ENCODE measurements at regions not wholly inside any gene's neighbourhood (a gene's known extent, or its start where the extent isn't known, plus 50 kb on each side); places are given as distances from the start of the nearest gene placed in this dataset.

- no peak for DNase-seq
These were observed 104.7 kb upstream of the DSEL start for GRCh38 chr18:67621049-67621713.

DNA sequence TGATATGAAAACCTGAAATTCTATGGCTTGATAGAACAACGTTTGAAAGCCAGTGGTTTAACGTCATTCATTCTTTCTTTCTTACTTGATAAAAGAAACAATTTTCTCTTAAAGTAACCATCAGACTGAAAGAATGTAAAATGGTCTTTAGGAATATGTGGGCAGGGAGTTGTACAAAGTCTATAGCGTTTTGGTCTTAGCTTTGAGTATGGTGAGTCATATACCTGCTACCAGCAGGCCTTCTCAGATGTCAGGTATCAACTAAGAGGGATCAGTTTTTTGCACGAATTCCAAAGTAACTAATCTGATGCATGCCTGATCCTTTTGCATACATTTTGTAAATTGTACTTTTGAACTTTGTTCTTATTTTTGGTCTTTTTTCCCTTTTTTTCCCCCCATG is 101.5 kb upstream of the DSEL start:
- no peak for DNase-seq

DNA sequence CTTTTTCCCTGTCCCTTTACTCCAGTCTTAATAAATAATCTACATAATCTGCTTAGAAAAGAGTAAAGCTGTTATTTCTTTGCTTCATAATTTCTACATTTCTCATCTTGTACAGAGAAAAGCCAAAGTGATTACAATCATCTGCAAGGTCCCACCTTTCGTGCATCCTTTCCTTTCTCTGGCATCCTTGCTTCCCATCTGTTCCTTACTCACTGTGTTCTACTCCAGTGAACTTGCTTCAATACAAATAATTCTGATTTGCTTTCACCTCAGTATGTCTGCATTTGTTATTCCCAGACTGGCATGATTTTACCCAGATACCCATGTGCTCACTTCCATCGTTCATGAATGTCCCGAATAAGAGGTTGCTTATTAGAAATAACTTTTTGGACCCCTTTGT is 99.4 kb upstream of the DSEL start:
- no peak for DNase-seq

DNA sequence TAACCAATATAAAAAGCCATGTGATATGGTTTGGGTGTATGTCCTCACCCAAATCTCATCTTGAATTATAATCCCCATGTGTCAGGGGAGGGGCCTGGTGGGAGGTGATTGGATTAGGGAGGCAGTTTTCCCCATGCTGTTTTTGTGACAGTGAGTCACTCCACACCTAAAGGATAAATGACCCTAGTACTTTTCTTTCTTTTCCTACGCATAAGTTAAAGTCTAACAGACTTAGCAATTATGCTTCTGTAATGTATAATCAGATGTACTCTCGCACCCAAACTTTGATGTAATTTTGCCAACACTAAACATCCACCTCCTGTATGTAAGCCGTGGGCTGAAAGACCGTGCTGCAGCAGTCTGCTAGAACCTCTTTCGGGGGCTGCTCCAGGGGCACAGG is 97.2 kb upstream of the DSEL start:
- DNase-seq, result no peak

DNA sequence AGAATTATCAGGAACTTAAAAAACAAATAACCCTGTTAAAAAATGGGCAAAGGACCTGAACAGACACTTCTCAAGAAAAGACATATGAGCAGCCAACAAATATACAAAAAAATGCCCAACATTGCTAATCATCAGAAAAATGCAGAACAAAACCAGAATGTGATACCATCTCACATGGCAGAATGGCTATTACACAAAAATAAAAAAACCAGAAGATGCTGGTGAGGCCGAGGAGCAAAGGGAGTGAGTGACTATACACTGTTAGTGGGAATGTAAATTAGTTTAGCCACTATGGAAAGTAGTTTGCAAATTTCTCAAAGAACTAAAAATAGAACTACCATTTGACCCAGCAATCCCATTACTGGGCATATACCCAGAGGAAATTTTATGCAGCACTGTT is 95.8 kb upstream of the DSEL start:
- DNase-seq, result no peak

- no peak for DNase-seq
These were observed 92.2 kb upstream of the DSEL start for GRCh38 chr18:67608615-67609273.

GRCh38 chr18:67608191-67608590 is 91.7 kb upstream of the DSEL start:
- DNase-seq, result no peak

- no peak for DNase-seq
These were observed 84.0 kb upstream of the DSEL start for GRCh38 chr18:67600181-67601180.

GRCh38 chr18:67599277-67599676 is 82.8 kb upstream of the DSEL start:
- DNase-seq, result no peak

- no peak for DNase-seq
These were observed 81.2 kb upstream of the DSEL start for GRCh38 chr18:67597759-67598158.

DNA sequence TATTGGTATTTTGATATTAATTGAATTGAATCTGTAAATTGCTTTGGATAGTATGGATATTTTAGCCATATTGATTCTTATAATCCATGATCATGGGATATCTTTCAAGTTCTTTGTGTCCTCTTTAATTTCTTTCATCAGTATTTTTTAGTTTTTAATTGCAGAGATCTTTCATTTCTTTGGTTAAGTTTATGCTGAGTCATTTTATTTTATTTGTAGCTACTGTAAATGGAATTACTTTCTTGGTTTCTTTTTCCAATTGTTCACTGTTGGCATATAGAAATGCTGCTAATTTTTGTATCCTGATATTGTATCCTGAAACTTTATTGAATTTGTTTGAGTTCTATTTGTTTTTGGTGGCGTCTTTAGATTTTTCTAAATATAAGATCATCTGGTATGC is 79.5 kb upstream of the DSEL start:
- no peak for DNase-seq

GRCh38 chr18:67590571-67591141 is 74.1 kb upstream of the DSEL start:
- no peak for DNase-seq

GRCh38 chr18:67589325-67589724 is 72.8 kb upstream of the DSEL start:
- no peak for DNase-seq

GRCh38 chr18:67586101-67586500 is 69.6 kb upstream of the DSEL start:
- DNase-seq, result no peak

DNA sequence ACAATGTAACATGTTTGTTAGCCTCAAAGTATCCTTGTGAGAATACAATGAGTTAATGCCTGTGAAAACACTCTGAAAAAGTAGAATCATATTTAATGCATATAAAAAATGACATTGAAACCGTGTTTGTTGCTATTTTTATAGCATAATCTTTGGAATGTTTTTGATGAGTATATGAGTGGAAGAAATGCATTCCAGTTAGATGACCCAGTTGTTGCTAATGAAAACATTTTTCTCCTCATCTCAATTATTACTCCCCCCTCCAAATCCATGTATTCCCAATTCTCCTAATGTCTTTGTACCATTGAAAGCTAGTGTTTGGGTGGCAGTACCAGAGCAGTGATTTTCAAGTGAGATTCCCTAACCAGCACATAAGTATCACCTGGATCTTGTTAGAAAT is 67.1 kb upstream of the DSEL start:
- no peak for DNase-seq

GRCh38 chr18:67582488-67582887 is 66.0 kb upstream of the DSEL start:
- no peak for DNase-seq

- no peak for DNase-seq
These were observed 64.7 kb upstream of the DSEL start for GRCh38 chr18:67581178-67581577.

GRCh38 chr18:67577386-67577785 is 60.9 kb upstream of the DSEL start:
- no peak for DNase-seq

- no peak for DNase-seq
These were observed 58.2 kb upstream of the DSEL start for GRCh38 chr18:67574749-67575148.

GRCh38 chr18:67568166-67568565 is 51.6 kb upstream of the DSEL start:
- no peak for DNase-seq
